ENCODE measurements at regions not wholly inside any gene's neighbourhood (a gene's known extent, or its start where the extent isn't known, plus 50 kb on each side); places are given as distances from the start of the nearest gene placed in this dataset.

DNA sequence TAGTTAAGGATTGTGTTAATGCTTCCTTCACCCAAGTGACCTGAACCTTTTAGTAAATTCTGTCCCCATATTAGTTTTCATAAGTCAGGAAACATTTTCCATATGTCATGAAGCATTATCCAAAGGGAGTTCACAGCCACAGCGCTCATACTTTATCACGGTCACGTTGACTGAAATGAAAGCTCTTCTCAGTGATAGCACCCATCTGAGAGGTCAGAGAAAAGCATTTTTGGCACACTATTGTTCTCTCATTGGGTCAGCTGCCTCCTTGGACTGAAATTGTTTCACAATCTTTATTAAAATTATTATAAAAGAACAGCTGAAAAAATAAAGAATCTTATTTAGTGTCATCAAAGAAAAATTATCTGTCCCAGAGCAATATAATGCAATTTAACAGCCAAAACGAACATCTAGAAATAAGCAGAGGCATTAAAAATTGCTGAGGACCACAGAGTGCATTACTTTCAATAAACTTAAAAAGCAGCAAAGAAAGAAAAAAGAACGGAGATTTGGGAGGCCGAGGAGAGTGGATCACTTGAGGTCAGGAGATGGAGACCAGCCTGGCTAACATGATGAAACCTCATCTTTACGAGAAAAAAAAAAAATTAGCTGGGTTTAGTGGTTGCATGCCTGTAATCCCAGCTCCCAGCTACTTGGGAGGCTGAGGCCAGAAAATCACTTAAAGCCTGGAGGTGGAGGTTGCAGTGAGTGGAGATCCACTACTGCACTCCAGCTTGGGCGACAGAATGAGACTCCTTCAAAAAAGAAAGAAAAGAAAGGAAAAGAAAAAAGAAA, 680.8 kb upstream of the FAM241A start:
- Mint-ChIP-seq H3K27me3 (ENCODE audit: low read depth, poor library complexity) (no peaks in the 10 kb centered on the region), H3K4me3 (no peak overlapping the region), H3K27ac (no peak overlapping the region), H3K9me3 (peaks cover 13% of the 10 kb centered on the region), H3K36me3 (ENCODE audit: low read depth) (no peaks in the 10 kb centered on the region), H3K4me1 (no peaks in the 10 kb centered on the region)
- TF ChIP-seq, protein P1, sequence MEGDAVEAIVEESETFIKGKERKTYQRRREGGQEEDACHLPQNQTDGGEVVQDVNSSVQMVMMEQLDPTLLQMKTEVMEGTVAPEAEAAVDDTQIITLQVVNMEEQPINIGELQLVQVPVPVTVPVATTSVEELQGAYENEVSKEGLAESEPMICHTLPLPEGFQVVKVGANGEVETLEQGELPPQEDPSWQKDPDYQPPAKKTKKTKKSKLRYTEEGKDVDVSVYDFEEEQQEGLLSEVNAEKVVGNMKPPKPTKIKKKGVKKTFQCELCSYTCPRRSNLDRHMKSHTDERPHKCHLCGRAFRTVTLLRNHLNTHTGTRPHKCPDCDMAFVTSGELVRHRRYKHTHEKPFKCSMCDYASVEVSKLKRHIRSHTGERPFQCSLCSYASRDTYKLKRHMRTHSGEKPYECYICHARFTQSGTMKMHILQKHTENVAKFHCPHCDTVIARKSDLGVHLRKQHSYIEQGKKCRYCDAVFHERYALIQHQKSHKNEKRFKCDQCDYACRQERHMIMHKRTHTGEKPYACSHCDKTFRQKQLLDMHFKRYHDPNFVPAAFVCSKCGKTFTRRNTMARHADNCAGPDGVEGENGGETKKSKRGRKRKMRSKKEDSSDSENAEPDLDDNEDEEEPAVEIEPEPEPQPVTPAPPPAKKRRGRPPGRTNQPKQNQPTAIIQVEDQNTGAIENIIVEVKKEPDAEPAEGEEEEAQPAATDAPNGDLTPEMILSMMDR (IDR thresholded peaks at IDR 0.05), result no peak
- DNase-seq, result no peak

DNA sequence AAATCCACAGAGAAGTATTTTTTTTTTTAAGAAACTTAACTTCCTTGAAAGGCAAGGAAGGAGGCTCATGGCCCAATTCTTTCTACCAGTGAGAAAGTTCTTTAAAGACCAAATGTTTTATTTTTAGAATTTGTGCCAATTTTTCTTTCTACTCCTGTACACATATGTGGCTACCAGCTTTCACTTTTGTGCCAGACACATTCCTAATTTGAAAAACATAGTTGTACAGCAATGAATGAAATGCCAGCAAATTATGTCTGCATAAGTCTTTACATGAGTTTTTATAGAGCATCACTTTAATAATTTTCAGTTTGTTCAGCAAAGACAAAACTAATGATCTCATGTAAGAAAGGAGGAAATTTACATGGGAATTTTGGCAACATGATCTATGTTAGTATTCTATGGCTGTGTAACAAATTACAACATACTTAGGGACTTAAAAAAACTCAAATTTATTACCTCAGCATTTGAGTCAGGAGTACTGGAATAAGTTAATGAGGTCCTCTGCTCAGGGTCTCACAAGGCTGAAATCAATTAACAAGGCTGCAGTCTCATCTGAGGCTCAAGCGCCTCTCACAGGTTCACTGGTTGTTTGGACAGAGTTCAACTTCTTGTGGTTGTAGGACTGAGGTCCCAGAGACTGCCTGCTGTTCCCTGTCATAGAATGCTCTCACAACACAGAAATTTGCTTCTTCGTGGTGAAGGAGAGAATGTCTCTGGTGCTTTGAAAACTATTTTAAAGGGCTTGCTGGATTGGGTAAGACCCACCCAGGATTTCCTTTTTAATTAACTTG, 678.2 kb upstream of the FAM241A start:
- DNase-seq, result no peak
- H3K36me3 Mint-ChIP-seq (ENCODE audit: low read depth), result no peaks in the 10 kb centered on the region
- H3K4me3 Mint-ChIP-seq, result no peak overlapping the region
- TF ChIP-seq, protein P1 (IDR thresholded peaks at IDR 0.05), result no peak
- H3K4me1 Mint-ChIP-seq, result no peaks in the 10 kb centered on the region
- peaks cover 14% of the 10 kb centered on the region for H3K9me3 Mint-ChIP-seq
- no peaks in the 10 kb centered on the region for H3K27me3 Mint-ChIP-seq (ENCODE audit: low read depth, poor library complexity)
- no peak overlapping the region for H3K27ac Mint-ChIP-seq

DNA sequence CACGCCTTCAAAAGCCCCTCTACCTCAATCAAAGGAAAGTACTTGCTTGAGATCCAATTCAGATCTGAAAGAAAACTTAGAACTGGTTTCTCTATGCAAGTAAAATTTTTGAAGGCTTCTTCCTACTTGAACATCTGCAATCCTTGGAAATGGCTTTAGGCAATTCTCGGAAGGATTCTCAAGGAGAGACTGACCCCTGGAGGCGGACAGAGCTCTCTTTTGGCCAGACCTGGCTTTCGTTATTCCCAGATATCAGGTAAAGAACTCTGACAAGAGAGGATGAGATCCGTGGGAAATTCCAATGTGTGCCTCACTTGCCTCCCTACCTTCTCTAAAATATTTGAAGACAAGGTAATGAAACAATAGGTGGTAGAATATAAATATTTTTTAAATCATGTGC, 670.3 kb upstream of the FAM241A start:
- H3K27ac Mint-ChIP-seq, result no peak overlapping the region
- no peaks in the 10 kb centered on the region for H3K4me1 Mint-ChIP-seq
- DNase-seq, result peak; percentile 51
- TF ChIP-seq, protein P1 (IDR thresholded peaks at IDR 0.05), result peak; percentile 55
- H3K36me3 Mint-ChIP-seq (ENCODE audit: low read depth), result no peaks in the 10 kb centered on the region
- no peak overlapping the region for H3K4me3 Mint-ChIP-seq
- H3K27me3 Mint-ChIP-seq (ENCODE audit: low read depth, poor library complexity), result no peaks in the 10 kb centered on the region
- no peaks in the 10 kb centered on the region for H3K9me3 Mint-ChIP-seq

DNA sequence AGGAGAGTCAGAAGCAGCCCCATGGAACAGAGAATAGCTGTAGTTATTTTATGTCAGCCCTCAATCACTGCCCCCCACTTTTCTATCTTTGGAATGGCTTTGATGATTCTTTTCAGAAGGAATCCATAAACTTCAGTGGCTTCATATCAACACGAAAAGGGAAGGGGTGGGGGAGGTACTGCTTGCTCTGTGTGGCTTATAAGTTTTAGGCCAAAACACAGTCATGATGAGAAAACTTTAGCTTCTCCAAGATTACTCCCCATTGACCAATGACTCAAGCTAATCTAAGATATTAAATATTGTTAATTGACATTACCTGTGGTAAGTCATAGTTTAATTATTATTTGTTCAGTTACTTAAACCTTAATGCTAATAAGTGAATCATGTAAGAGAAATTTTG, 669.6 kb upstream of the FAM241A start:
- Mint-ChIP-seq H3K4me3 (no peak overlapping the region), H3K4me1 (no peaks in the 10 kb centered on the region), H3K9me3 (no peaks in the 10 kb centered on the region), H3K36me3 (ENCODE audit: low read depth) (no peaks in the 10 kb centered on the region), H3K27me3 (ENCODE audit: low read depth, poor library complexity) (no peaks in the 10 kb centered on the region), H3K27ac (no peak overlapping the region)
- no peak for DNase-seq
- TF ChIP-seq, protein P1 (IDR thresholded peaks at IDR 0.05), result no peak

DNA sequence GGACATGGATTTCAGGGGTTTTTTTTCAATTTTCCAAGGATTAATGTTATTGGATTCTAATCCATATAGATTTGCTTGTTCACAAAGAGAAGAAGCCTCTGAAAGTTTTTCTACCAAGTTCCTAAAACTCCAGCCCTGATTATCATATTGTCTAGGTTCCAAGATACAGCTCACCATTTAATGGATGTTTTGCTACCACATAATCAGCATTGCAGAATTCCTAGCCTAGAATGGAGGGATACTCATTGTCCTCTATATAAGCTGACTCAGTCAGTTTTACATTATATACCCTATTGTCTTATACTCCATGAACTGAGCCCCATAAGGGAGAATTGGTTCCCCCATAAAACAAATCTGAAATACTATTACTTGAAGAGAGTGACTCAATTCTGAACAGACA, 664.7 kb upstream of the FAM241A start:
- no peaks in the 10 kb centered on the region for H3K36me3 Mint-ChIP-seq (ENCODE audit: low read depth)
- TF ChIP-seq, protein P1 (IDR thresholded peaks at IDR 0.05), result no peak

More for the DNA sequence above, 664.7 kb upstream of the FAM241A start:
- no peaks in the 10 kb centered on the region for H3K4me1 Mint-ChIP-seq
- H3K27me3 Mint-ChIP-seq (ENCODE audit: low read depth, poor library complexity), result no peaks in the 10 kb centered on the region
- no peak overlapping the region for H3K4me3 Mint-ChIP-seq
- DNase-seq, result no peak
- H3K9me3 Mint-ChIP-seq, result no peaks in the 10 kb centered on the region
- H3K27ac Mint-ChIP-seq, result no peak overlapping the region

Measured in nephron progenitor cell (in vitro differentiated cells).